ENCODE measurements at regions not wholly inside any gene's neighbourhood (a gene's known extent, or its start where the extent isn't known, plus 50 kb on each side); places are given as distances from the start of the nearest gene placed in this dataset.

DNA sequence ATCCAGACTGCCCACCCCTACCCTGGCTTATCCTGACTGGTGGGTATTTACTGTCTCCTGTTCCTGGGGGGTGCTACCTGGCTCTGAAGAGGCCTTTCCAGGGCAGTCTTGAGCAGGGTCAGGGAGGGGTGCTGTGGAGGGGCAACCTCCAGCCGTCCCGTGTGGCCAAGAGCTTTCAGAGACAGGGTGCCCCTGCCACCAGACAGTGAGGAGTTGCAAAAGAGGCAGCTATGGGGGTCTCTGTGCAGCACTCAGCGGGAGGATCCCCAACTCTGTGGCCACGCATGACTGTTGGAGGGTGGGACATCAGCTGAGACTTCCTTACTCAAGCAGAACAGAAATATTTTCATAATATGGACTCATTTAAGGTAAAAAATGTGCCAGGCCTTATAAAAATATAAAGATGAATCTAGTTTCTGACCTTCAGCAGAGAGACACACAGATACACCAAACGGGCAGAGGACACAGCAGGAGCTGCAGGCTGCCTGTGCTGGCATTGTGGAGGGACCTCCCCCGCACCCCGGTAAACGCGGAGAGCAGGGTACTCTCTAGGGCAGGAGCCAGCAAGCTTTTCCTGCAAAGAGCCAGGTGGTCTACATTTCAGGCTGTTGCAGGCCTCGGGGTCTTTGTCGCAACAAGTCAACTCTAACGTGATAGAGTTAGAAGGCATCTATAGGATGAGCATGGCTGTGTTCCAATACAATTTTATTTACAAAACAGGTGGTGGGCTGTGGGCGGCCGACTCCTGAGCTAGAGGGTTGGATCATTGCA, 252.6 kb downstream of the RHOU start:
- Histone ChIP-seq H3K9me3 (ENCODE audit: low read length) (no peaks in the 10 kb centered on the region), H3F3A (ENCODE audit: insufficient read depth, low read length, poor library complexity, severe bottlenecking) (no peaks in the 10 kb centered on the region), H3K79me2 (replicated peaks; ENCODE audit: insufficient read depth, low read length) (no peaks in the 10 kb centered on the region), H2AFZ (ENCODE audit: low read depth, low read length) (no peak overlapping the region), H4K20me1 (ENCODE audit: insufficient read depth) (no peaks in the 10 kb centered on the region), H3K27me3 (ENCODE audit: insufficient read depth, low read depth, low read length) (no peaks in the 10 kb centered on the region), H3K4me2 (ENCODE audit: low read length) (no peak overlapping the region), H3K4me3 (ENCODE audit: low read length) (no peak overlapping the region), H3K36me3 (ENCODE audit: insufficient read depth, low read length) (no peaks in the 10 kb centered on the region), H3K27ac (ENCODE audit: low read length) (no peak overlapping the region), H3K9ac (ENCODE audit: low read length) (no peak overlapping the region), H3K9me2 (ENCODE audit: insufficient read depth, low read length) (no peaks in the 10 kb centered on the region)
- TF ChIP-seq, protein P1, sequence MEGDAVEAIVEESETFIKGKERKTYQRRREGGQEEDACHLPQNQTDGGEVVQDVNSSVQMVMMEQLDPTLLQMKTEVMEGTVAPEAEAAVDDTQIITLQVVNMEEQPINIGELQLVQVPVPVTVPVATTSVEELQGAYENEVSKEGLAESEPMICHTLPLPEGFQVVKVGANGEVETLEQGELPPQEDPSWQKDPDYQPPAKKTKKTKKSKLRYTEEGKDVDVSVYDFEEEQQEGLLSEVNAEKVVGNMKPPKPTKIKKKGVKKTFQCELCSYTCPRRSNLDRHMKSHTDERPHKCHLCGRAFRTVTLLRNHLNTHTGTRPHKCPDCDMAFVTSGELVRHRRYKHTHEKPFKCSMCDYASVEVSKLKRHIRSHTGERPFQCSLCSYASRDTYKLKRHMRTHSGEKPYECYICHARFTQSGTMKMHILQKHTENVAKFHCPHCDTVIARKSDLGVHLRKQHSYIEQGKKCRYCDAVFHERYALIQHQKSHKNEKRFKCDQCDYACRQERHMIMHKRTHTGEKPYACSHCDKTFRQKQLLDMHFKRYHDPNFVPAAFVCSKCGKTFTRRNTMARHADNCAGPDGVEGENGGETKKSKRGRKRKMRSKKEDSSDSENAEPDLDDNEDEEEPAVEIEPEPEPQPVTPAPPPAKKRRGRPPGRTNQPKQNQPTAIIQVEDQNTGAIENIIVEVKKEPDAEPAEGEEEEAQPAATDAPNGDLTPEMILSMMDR (IDR thresholded peaks at IDR 0.05; ENCODE audit: poor library complexity, severe bottlenecking), result no peak

DNA sequence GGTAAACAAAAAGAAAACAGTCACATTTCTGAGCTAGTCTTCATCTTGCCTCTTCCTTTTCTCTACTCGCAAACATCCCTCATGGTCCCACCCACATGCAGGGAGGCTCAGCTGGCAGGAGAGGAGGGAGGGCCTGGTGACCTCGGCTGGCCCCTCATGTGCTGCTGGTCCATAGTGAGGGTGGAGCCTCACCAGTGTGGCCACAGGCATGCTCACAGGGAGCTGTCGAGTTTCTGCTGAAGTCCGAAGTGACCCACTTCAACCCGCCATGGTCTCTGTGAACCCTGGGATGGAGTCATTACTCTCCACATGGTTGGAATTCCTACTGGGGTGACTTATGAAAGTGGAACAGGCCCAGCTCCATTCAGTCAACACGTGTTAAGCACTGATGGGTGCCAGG, 253.4 kb downstream of the RHOU start:
- Histone ChIP-seq H3K27ac (ENCODE audit: low read length) (no peak overlapping the region), H3K9me2 (ENCODE audit: insufficient read depth, low read length) (no peaks in the 10 kb centered on the region), H3K4me2 (ENCODE audit: low read length) (no peak overlapping the region), H4K20me1 (ENCODE audit: insufficient read depth) (no peaks in the 10 kb centered on the region), H3K9me3 (ENCODE audit: low read length) (no peaks in the 10 kb centered on the region), H3K36me3 (ENCODE audit: insufficient read depth, low read length) (no peaks in the 10 kb centered on the region), H3K27me3 (ENCODE audit: insufficient read depth, low read depth, low read length) (no peaks in the 10 kb centered on the region), H3K4me3 (ENCODE audit: low read length) (no peak overlapping the region), H2AFZ (ENCODE audit: low read depth, low read length) (no peak overlapping the region), H3K9ac (ENCODE audit: low read length) (no peak overlapping the region), H3K79me2 (replicated peaks; ENCODE audit: insufficient read depth, low read length) (no peaks in the 10 kb centered on the region), H3F3A (ENCODE audit: insufficient read depth, low read length, poor library complexity, severe bottlenecking) (no peaks in the 10 kb centered on the region)
- TF ChIP-seq EZH2 (IDR thresholded peaks at IDR 0.05; ENCODE audit: borderline replicate concordance, insufficient read depth, low read length, poor library complexity, severe bottlenecking) (no peak), SMC3 (conservative IDR thresholded peaks at IDR 0.05; ENCODE audit: poor library complexity) (no peak), POLR2AphosphoS5 (IDR thresholded peaks at IDR 0.05) (no peak), MXI1 (conservative IDR thresholded peaks at IDR 0.05; ENCODE audit: poor library complexity, severe bottlenecking) (no peak), TAF1 (IDR thresholded peaks at IDR 0.05; ENCODE audit: low read depth) (no peak), EP300 (conservative IDR thresholded peaks at IDR 0.05; ENCODE audit: poor library complexity, severe bottlenecking) (no peak), RAD21 (conservative IDR thresholded peaks at IDR 0.05) (no peak)
- TF ChIP-seq, protein P1 (IDR thresholded peaks at IDR 0.05; ENCODE audit: poor library complexity, severe bottlenecking), result no peak
- TF ChIP-seq, protein P2, sequence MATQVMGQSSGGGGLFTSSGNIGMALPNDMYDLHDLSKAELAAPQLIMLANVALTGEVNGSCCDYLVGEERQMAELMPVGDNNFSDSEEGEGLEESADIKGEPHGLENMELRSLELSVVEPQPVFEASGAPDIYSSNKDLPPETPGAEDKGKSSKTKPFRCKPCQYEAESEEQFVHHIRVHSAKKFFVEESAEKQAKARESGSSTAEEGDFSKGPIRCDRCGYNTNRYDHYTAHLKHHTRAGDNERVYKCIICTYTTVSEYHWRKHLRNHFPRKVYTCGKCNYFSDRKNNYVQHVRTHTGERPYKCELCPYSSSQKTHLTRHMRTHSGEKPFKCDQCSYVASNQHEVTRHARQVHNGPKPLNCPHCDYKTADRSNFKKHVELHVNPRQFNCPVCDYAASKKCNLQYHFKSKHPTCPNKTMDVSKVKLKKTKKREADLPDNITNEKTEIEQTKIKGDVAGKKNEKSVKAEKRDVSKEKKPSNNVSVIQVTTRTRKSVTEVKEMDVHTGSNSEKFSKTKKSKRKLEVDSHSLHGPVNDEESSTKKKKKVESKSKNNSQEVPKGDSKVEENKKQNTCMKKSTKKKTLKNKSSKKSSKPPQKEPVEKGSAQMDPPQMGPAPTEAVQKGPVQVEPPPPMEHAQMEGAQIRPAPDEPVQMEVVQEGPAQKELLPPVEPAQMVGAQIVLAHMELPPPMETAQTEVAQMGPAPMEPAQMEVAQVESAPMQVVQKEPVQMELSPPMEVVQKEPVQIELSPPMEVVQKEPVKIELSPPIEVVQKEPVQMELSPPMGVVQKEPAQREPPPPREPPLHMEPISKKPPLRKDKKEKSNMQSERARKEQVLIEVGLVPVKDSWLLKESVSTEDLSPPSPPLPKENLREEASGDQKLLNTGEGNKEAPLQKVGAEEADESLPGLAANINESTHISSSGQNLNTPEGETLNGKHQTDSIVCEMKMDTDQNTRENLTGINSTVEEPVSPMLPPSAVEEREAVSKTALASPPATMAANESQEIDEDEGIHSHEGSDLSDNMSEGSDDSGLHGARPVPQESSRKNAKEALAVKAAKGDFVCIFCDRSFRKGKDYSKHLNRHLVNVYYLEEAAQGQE (IDR thresholded peaks at IDR 0.05; ENCODE audit: borderline replicate concordance), result no peak
